ENCODE measurements at regions not wholly inside any gene's neighbourhood (a gene's known extent, or its start where the extent isn't known, plus 50 kb on each side); places are given as distances from the start of the nearest gene placed in this dataset.
"Not testable (repeated sequence)": the region's sequence is repeated elsewhere in the genome, so short reads cannot be mapped to it uniquely, and the experiment has no call there.

- DNase-seq (ENCODE audit: extremely low read depth, low read depth) = no peak
These were observed 98.3 kb downstream of the BMP4 start for GRCh38 chr14:53858345-53858684.

GRCh38 chr14:53857625-53858344 lies 98.8 kb downstream of the BMP4 start:
- DNase-seq (ENCODE audit: extremely low read depth, low read depth) = no peak

- no peak for DNase-seq (ENCODE audit: extremely low read depth, low read depth)
These were observed 101.1 kb downstream of the BMP4 start for GRCh38 chr14:53855574-53855973.

GRCh38 chr14:53855127-53855526 lies 101.5 kb downstream of the BMP4 start:
- DNase-seq (ENCODE audit: extremely low read depth, low read depth) = no peak

GRCh38 chr14:53851394-53852090 lies 105.1 kb downstream of the BMP4 start:
- DNase-seq (ENCODE audit: extremely low read depth, low read depth) = no peak

GRCh38 chr14:53850714-53851296 lies 105.8 kb downstream of the BMP4 start:
- peak; percentile 3 for DNase-seq (ENCODE audit: extremely low read depth, low read depth)

GRCh38 chr14:53849549-53849948 lies 107.1 kb downstream of the BMP4 start:
- no peak for DNase-seq (ENCODE audit: extremely low read depth, low read depth)

GRCh38 chr14:53848854-53849253 lies 107.8 kb downstream of the BMP4 start:
- DNase-seq (ENCODE audit: extremely low read depth, low read depth) = no peak

- no peak for DNase-seq (ENCODE audit: extremely low read depth, low read depth)
These were observed 108.7 kb downstream of the BMP4 start for GRCh38 chr14:53847881-53848280.

- DNase-seq (ENCODE audit: extremely low read depth, low read depth) = no peak
These were observed 109.6 kb downstream of the BMP4 start for GRCh38 chr14:53847057-53847456.

GRCh38 chr14:53845813-53846693 lies 110.6 kb downstream of the BMP4 start:
- DNase-seq (ENCODE audit: extremely low read depth, low read depth) = no peak

- no peak for DNase-seq (ENCODE audit: extremely low read depth, low read depth)
These were observed 113.7 kb downstream of the BMP4 start for GRCh38 chr14:53842938-53843337.

- no peak for DNase-seq (ENCODE audit: extremely low read depth, low read depth)
These were observed 115.2 kb downstream of the BMP4 start for GRCh38 chr14:53841109-53842099.

- no peak for DNase-seq (ENCODE audit: extremely low read depth, low read depth)
These were observed 116.2 kb downstream of the BMP4 start for GRCh38 chr14:53840444-53840843.

GRCh38 chr14:53838374-53838773 lies 118.3 kb downstream of the BMP4 start:
- no peak for DNase-seq (ENCODE audit: extremely low read depth, low read depth)

- DNase-seq (ENCODE audit: extremely low read depth, low read depth) = not testable (repeated sequence)
These were observed 119.0 kb downstream of the BMP4 start for GRCh38 chr14:53837656-53838055.

- no peak for DNase-seq (ENCODE audit: extremely low read depth, low read depth)
These were observed 120.1 kb downstream of the BMP4 start for GRCh38 chr14:53836551-53836950.

- no peak for DNase-seq (ENCODE audit: extremely low read depth, low read depth)
These were observed 127.8 kb downstream of the BMP4 start for GRCh38 chr14:53828820-53829219.

- DNase-seq (ENCODE audit: extremely low read depth, low read depth) = no peak
These were observed 132.6 kb downstream of the BMP4 start for GRCh38 chr14:53824061-53824460.

- DNase-seq (ENCODE audit: extremely low read depth, low read depth) = no peak
These were observed 142.2 kb downstream of the BMP4 start for GRCh38 chr14:53814392-53814791.
